Esophagus muscularis mucosa (tissue), 3 donors: ENCODE measurements at regions not wholly inside any gene's neighbourhood (a gene's known extent, or its start where the extent isn't known, plus 50 kb on each side); places are given as distances from the start of the nearest gene placed in this dataset.

Experiments
- CTCF ChIP-seq, 3 experiments: fragments of 200-600 bp in 2 of 3; fragments of 450-650 bp in 1 of 3; sonication (generic) in 2 of 3; IDR thresholded peaks; one replicate each; pipeline ENCODE4 v1.5.1; 2017 to 2019; ENCODE audit warnings: antibody characterized with exemption in 3 of 3, mild to moderate bottlenecking in 2 of 3, moderate library complexity in 1 of 3
- POLR2AphosphoS5 ChIP-seq, 2 donors: sonication (generic); formaldehyde crosslinking; IDR thresholded peaks; one replicate each; pipeline ENCODE4 v1.6.1; 2017; ENCODE audit warnings: antibody characterized with exemption in 2 of 2

DNA sequence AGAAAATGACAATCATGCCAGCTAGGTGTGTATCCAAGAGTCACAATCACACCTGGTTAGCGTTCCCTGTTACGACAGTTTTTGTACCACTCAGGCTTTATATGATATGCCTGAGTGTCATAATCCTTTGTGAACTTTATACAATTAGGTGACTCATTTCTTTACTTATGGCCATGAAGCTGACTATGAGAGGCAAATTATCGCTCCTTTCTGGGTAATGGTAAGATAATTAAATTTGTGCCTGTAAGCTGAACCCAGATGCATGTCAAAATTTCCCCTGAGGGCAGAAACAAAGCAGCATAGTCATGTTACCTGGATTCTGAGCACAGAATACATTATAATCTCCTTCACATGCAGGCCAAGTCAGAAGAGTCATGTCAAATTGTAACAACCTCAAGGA is 970.1 kb upstream of the AMELY start:
- no peak for TF ChIP-seq CTCF (IDR thresholded peaks at IDR 0.05)
- no peak for TF ChIP-seq POLR2AphosphoS5 (IDR thresholded peaks at IDR 0.05)
